T-helper 17 cell (primary cell): ENCODE measurements at regions not wholly inside any gene's neighbourhood (a gene's known extent, or its start where the extent isn't known, plus 50 kb on each side); places are given as distances from the start of the nearest gene placed in this dataset.

Experiments used
- ATAC-seq: fragments of 150-1000 bp; cut with Tn5 transposase; 2 replicates; pipeline ENCODE4 v1.10.0; 2021; ENCODE audit warnings: mild to moderate bottlenecking, moderate library complexity
- DNase-seq, 3 donors: peaks; one replicate each; pipeline versions ENCODE4 v3.0.0 to v3.0.0-alpha.2; 2020 to 2021
- H3K9me3 ChIP-seq: one replicate; pipeline ENCODE4 v1.7.0; 2013; ENCODE audit warnings: low read length, mild to moderate bottlenecking; ENCODE audit not compliant: control insufficient read depth, poor library complexity, severe bottlenecking
- H3K27ac Mint-ChIP-seq: one replicate; pipeline ENCODE4 v1.8.0; 2022; ENCODE audit warnings: mild to moderate bottlenecking, moderate library complexity, mixed read lengths
- H3K27me3 Mint-ChIP-seq: one replicate; pipeline ENCODE4 v1.8.0; 2022; ENCODE audit warnings: mixed read lengths
- H3K36me3 Mint-ChIP-seq: one replicate; pipeline ENCODE4 v1.8.0; 2022; ENCODE audit warnings: low read depth, mixed read lengths
- H3K4me1 Mint-ChIP-seq: one replicate; pipeline ENCODE4 v1.8.0; 2022; ENCODE audit warnings: mild to moderate bottlenecking, mixed read lengths
- H3K4me3 Mint-ChIP-seq: one replicate; pipeline ENCODE4 v1.8.0; 2022; ENCODE audit warnings: mild to moderate bottlenecking, moderate library complexity, mixed read lengths

DNA sequence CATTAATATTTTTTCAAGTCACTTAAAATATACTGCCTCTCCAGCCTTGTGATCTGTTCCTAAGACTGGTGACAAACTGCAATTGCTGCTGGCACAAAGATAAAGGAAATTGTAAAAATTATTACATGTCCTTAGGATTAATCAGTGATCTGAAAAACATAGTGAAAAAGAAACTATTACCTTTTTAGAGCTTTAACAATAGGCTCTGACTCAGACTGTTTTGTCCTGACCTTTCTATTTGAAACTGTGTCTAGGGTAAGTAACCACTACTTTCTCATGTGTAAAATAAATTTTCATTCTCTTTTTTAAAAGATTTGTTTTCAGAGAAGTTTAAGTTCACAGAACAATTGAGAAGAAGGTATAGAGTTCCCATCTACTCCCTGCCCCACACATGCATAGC is 80.4 kb upstream of the CLEC14A start:
- Mint-ChIP-seq H3K27me3 (no peaks in the 10 kb centered on the region), H3K4me3 (no peak overlapping the region), H3K27ac (no peak overlapping the region), H3K36me3 (no peaks in the 10 kb centered on the region), H3K4me1 (no peaks in the 10 kb centered on the region)
- ATAC-seq (no peak), DNase-seq (no peak)
- no peaks in the 10 kb centered on the region for H3K9me3 ChIP-seq

GRCh38 chr14:38330275-38330674 is 74.4 kb upstream of the CLEC14A start:
- Mint-ChIP-seq H3K27me3 (no peaks in the 10 kb centered on the region), H3K4me1 (no peaks in the 10 kb centered on the region), H3K27ac (no peak overlapping the region), H3K4me3 (no peak overlapping the region), H3K36me3 (no peaks in the 10 kb centered on the region)
- no peak for ATAC-seq
- DNase-seq = no peak
- no peaks in the 10 kb centered on the region for H3K9me3 ChIP-seq

- H3K4me3 Mint-ChIP-seq = no peak overlapping the region
- no peaks in the 10 kb centered on the region for H3K9me3 ChIP-seq
- H3K36me3 Mint-ChIP-seq = no peaks in the 10 kb centered on the region
- no peaks in the 10 kb centered on the region for H3K27me3 Mint-ChIP-seq
- ATAC-seq (no peak), DNase-seq (no peak)
- H3K4me1 Mint-ChIP-seq = no peaks in the 10 kb centered on the region
- H3K27ac Mint-ChIP-seq = no peak overlapping the region
These were observed 73.4 kb upstream of the CLEC14A start for GRCh38 chr14:38329246-38329645.

DNA sequence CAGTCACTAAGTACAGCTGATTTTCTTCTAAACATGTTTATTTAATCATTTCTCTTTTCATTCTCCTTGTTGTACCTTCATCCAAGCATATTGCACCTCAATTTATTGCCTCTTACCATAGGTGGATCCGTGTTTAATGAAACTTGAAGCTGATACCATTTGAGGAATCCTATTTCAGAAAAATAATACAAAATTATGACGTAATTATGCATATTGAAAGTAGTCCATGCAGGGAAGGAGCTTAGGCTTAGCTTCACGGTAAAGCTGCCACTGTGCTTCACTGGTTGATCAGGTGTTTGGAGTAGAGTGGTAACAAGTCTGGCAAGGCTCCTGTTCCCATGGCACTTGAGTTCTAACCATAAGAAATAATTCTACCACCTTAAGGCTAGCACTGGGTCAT is 61.0 kb upstream of the CLEC14A start:
- ATAC-seq (no peak), DNase-seq (no peak)
- no peaks in the 10 kb centered on the region for H3K27me3 Mint-ChIP-seq
- no peaks in the 10 kb centered on the region for H3K36me3 Mint-ChIP-seq
- no peak overlapping the region for H3K27ac Mint-ChIP-seq
- no peaks in the 10 kb centered on the region for H3K9me3 ChIP-seq
- no peak overlapping the region for H3K4me3 Mint-ChIP-seq
- H3K4me1 Mint-ChIP-seq = no peaks in the 10 kb centered on the region

GRCh38 chr14:38311655-38312054 is 55.8 kb upstream of the CLEC14A start:
- ATAC-seq (no peak), DNase-seq (no peak)
- Mint-ChIP-seq H3K27ac (no peak overlapping the region), H3K27me3 (no peaks in the 10 kb centered on the region), H3K4me1 (no peaks in the 10 kb centered on the region), H3K4me3 (no peak overlapping the region), H3K36me3 (no peaks in the 10 kb centered on the region)
- no peaks in the 10 kb centered on the region for H3K9me3 ChIP-seq

DNA sequence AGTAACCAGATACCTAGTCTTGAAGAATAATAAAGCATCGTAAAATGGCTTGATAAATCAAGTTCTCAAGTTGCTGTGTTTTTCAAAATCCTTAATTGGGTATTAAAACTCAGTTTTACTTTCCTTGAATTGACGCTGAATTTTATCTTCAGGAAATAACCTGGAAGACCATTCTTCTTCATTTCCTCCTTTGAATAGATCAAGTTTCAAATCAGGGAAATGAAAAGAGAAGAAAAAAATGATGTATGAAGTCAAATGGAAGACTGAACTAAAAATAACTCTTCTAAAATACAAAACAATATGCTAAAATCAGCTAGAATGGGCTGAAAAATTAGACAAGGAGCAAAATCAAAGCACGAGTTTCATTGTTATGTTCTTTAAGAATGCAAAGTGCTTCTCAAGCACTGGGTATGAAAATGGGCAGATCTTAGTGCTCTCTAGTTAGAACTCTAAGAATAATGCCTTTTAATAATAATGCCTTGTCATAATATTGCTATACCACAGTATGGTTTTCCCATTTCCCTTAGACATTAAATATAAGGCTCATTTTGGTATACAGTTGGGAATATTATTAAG is 54.6 kb upstream of the CLEC14A start:
- H3K27ac Mint-ChIP-seq = no peak overlapping the region
- no peaks in the 10 kb centered on the region for H3K9me3 ChIP-seq
- DNase-seq (no peak), ATAC-seq (no peak)
- no peaks in the 10 kb centered on the region for H3K27me3 Mint-ChIP-seq
- H3K4me3 Mint-ChIP-seq = no peak overlapping the region
- no peaks in the 10 kb centered on the region for H3K36me3 Mint-ChIP-seq
- no peaks in the 10 kb centered on the region for H3K4me1 Mint-ChIP-seq

GRCh38 chr14:38309522-38310277 is 53.8 kb upstream of the CLEC14A start:
- no peak overlapping the region for H3K27ac Mint-ChIP-seq
- H3K36me3 Mint-ChIP-seq = no peaks in the 10 kb centered on the region
- H3K4me3 Mint-ChIP-seq = no peak overlapping the region
- ATAC-seq (no peak), DNase-seq (no peak)
- no peaks in the 10 kb centered on the region for H3K9me3 ChIP-seq
- no peaks in the 10 kb centered on the region for H3K27me3 Mint-ChIP-seq
- H3K4me1 Mint-ChIP-seq = no peaks in the 10 kb centered on the region
